CD1c-positive myeloid dendritic cell (primary cell): ENCODE measurements at regions not wholly inside any gene's neighbourhood (a gene's known extent, or its start where the extent isn't known, plus 50 kb on each side); places are given as distances from the start of the nearest gene placed in this dataset.

ENCODE experiments used
- DNase-seq: peaks from one replicate; pipeline ENCODE4 v3.0.0-alpha.2; 2016; ENCODE audit errors: extremely low spot score

DNA sequence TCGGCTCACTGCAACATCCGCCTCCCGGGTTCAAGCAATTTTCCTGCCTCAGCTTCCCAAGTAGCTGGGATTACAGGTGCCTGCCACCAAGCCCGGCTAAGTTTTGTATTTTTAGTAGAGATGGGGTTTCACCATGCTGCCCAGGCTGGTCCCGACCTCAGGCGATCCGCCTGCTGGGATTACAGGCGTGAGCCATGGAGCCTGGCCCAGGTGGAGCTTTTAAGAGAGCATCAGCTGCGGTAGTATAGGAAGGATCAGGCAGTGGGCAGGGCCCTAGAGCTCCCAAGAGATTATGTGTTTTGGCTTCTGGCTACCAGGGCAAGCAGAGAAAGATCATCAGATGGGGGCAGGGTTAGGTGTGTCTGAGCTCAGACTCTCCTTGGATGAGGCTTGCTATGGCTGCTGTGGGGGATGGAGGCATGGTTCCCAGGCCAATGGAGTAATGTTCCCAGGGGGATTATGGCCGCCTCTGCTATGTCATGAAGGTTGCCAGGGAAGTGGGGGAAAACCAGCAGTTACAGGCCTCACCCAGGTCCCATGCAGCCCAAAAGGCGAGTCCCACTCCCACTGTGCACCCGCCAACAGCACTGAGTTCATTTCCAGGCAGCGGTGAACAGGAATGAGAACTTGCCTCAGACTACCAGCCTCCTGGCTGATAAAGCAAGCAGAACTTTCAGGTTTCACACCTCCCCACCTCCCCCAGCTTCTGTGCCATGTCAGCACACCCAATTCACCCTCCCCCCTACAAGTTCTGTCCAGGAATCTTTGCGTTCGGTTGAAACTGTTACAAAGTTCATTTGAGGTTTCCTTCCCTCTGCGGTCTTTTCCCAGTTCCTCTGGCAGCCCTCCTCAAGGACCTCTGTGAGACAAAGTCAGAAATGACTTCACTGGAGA is 507.6 kb downstream of the SPATA31D1 start:
- DNase-seq = no peak

DNA sequence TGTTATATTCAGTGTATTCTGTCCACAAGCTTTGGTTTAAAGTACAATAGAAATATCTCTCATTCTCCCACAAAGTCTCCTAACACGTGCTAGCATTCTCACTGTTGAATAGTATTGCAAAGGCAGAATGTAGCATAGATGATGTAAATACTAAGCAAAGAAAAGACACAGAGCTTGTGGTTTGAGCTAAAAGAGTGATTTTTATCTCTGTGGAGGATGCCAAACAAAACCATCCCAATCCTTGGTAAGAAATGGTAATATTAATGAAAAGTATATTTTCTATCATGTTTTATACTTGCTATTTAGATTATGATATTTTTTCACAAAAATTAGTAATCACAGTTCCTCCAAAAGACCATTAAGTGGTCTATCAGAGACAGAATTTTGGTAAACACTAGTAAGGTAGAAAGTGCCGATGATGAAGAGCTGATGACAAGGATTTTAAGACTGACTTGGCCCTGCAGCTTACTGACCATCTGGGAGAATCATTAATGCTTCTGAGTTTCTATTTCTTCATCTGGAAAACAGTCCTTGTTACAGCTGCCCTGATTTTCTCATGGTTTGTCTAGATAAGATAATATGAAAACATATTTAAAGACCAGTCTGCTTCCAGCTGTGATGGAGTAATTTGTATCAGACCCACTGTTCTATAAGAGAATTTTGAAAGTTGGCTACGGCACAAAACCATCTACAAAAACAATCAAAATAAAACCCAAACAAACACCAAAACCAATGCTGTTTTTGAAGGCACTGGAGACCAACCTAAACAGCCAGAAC is 510.2 kb downstream of the SPATA31D1 start:
- DNase-seq = no peak

DNA sequence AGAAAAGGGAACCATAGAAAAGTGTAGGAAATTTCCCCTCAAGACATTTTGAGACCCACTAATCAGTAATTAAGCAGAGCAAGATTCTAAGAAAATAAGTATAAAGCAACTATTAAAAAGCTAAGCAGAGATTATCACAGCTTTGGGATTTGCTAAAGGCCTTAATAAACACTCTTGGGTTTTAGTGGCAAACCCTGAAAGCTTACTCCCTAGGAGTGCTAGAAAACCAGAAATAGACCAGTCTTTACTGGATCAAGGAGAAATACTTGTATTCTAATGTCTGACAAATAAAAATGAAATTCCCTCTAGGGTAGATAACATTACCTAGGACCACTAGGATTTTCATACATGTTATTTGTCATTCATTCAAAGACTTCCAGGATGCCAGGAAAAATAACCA is 510.8 kb downstream of the SPATA31D1 start:
- no peak for DNase-seq

DNA sequence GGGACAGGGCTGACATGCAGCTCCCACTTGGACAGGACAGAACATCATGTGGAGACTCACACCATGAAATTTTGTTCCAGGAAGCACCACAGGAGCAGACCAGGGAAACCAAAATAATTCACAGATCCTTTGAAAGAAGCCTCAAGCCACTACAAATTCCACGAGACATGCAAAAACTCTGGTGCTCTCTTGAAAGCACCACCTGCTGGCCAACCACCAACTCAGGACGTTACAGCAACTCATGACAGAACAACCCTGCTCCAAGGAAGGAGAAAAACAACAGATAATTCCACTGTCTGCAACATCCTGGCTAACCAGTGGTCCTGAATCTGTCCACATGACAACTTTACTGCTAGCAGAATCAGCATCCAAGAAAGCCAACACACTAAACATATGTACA is 516.0 kb downstream of the SPATA31D1 start:
- DNase-seq = no peak

DNA sequence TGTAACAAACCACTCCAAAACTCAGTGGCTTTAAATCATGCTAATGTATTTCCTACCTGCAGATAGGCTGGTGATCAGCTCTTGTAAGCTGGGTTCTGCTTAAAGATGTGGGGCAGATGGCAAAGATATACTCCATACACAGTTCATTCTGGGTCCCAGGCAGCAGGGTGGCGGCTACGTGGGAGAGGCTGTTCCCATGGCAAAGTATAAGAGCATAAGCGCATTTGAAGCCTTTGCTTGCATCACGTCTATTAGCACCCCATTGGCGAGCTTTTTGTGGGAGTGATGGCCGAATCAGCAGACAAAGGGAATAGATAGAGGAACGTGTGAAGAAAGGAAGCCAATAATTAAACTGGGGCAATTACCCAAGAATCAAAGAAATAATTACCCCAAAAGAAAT is 523.1 kb downstream of the SPATA31D1 start:
- DNase-seq = no peak

DNA sequence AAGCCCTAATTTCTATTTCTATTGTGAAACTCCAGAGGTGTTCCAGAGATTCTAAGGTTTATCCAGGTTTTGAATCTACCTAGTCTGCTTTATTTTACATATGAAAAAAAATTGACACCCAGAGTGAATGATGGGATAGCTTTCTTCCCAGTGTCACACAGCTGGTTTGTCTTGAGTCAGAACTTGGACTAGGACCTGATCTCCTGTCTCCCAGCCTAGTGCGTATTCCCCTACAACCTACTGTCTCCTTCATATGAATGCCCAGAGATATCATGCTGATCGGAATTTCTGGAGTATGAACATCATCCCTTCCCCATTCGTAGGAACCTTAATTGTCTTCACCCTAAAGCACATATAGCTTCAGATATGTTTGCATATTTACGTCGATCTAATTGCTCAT is 524.2 kb downstream of the SPATA31D1 start:
- no peak for DNase-seq

DNA sequence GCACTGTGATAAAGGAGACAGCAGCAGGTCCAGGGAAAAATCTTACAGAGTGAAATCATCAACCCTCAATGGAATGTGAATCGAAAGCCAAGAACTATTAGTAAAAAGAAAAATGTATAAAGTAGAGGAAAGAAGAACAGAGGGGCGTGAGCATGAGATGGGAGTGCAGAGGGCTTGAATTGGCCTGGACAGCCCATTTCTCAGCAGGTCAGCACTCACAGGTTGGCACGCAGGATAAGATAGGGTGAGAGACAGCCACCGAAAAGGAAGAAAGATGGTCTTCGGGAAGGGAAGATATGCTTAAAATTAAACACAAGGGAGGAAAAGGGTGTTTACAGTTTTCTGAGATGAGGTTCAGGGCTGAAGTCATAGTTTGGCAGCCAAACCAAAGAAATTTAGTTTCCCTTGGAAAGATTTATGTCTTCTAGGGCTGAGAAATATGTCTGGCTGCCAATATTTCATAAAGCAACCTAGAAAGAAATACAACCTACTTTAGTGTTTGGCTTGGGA is 524.7 kb downstream of the SPATA31D1 start:
- DNase-seq = no peak

DNA sequence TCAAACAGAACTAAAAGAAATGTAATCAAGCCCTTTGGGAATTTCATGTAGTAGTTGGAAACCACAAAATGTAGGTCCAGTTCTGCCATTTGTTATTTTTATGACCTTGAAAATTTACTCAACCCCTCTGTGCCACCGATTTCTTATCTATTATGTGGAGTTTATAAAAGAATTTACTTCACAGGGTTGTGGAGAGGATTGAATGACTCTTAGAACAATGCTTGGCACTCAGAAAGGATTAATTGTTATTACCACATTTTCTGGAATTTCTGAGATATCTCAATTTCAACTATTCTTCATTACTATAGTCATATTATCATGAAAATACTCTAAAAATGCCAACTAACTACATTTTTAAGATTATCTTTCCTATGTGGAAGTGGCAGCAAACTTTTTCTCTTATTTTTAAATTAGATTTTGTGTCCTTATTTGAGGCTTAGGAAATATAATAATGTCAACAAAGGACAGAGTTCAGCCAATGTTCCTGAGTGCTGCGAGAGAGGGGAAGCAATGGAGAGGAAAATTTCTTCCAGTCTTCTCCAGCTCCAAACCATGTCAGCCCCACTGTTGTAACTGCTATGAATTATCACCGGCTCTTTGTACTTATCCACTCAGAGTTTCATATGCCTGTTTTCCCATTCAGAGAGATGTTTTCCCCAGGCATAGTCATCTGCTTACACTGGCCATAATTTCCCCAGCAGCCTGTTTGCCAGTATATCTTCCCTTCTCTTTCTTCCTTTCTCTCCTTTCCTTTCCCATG is 525.6 kb downstream of the SPATA31D1 start:
- DNase-seq = no peak

DNA sequence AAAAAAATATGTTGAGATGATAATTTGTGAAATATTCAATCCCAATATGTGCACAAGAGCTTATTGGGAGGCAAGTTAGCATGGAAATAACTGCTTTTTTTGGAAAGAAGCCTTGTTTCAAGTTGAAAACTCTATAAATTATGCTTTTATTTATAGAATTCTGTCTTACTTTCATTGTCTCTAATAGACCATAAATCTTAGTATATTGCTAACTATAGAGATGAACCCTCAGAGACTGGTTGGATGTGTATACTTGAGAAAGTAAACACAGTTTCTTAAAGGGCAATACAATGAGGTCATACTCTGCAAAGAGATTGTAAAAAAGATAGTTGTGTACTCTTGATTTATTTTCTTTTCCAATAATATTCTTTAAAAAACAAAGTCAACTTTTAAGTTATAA is 530.3 kb downstream of the SPATA31D1 start:
- DNase-seq = no peak

DNA sequence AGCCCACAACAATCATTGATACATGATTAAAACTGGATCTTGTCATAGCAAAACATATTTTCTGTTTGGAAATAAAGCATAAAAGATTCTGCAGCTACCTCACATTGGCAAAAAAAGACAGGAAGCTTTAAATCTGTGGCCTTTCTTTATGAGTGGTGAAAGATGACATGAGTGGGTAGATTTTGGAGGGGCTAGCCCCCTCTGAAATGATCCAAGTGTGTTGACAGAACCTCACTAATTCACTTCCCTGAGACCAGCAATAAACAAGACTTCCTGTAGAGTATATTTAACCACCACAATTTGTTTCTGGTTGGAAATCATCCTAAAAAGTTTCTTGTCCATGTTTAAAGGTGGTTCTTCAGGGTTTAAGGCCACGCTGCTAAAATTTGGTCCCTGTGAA is 530.8 kb downstream of the SPATA31D1 start:
- DNase-seq = no peak

DNA sequence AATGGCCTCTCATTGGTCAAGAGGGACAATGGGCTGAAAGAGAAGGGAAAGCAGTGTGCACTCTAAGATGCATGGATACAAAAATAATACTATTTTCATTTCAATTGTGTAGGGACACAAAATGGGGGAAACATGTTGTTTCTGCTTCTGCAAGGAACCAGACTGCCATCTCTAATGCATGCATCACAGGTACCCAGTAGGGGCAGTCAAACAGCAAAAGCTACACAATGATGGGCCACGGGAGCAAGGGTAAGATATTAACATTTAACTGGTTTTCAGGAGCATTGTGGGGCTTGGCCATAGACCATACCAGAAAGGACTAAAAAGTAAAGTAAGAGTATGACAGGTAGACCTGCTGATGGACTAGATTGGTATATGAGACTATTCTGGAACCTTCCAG is 535.8 kb downstream of the SPATA31D1 start:
- no peak for DNase-seq

DNA sequence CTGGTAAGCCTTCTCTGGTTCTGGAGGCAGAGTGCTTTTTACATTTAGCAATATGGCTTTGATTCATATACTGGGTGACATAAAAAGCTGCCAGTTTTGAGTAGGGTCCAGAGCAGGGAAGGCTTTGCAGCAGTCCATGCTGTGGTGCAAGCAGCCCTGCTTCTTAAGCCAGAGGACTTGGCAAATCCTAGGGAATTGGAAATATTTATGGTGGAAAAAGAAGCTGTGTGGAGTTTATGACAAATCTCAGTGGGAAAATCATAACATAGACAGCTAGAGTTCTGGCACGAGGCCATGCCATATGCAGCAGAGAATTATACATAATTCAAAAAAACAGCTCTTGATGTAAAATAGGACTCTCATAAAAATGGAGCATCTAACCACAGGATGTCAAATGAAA is 536.4 kb downstream of the RASEF start:
- DNase-seq = no peak

DNA sequence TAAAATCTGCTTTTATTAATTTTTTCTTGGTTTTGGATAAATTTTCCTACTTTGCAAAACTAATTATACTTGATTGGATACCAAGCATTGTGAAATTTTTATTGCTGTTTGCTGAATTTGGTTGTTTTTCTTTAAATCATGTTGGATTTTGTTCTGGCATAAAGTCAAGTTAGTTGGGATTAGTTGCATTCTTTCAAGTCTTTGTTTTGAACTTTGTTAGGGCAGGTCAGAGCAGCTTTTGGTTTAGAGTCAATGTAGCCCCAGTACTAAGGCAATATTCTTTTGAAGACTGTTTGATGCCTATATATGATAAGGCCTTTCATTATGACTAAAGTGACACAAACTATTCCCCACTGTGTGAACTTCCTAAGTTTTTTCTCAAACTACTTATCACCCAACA is 531.1 kb downstream of the RASEF start:
- DNase-seq = no peak

DNA sequence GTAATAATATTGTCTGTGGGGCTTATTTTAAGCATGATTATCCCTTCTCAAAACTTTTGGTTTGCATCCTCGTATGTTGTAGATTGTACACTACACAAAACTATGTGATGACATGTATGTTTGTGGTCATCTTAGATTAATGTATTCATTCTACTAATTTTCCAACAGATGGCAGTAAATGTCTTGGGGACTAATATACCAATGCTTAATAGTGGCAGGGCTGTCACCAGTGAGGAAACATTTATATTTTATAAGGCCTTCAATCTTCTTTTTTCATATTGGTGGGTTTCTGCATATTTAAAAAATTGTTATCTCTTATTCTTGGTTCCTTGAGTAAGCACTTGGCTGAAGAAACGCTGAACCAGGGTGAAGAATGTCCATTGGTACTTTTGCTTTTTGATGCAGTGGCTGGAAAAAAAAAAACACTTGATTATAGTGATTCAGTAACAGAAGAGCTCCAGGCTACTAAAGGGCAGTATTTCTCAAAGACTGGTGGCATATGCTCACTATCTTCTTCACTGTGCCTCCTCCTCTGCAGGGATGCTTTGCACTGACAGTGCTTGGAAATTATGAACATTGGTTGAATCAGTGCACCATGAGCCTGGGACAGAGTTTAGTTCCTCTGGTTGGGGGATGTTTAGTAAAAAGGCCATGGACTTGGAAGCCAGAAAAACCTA is 530.3 kb downstream of the RASEF start:
- no peak for DNase-seq

DNA sequence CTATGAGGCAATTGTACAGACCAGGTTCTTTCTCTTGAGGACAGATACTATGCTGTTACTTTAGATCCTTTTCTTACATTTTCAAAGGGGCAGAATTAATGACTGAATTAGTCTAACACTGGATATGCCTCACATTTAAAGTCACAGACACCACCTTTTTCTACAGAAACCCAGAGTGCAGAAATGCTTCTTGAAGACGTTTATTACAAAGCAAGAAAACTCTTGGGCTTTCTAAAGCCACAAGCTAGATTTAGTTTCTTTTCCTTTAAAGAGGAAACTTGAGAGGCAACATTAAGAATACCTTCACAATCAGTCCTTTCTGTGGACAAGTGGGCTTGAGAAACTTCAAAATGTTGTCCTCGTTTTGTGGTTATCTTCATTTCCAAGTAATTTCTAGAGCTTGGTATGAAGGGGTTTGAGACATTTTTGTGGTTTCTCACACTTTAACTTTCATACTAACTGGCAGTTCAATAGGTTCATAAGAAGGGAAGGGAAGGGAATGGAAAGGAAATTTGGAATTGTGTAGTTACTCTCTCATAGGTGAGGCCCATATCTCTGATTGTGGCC is 527.4 kb downstream of the RASEF start:
- no peak for DNase-seq

DNA sequence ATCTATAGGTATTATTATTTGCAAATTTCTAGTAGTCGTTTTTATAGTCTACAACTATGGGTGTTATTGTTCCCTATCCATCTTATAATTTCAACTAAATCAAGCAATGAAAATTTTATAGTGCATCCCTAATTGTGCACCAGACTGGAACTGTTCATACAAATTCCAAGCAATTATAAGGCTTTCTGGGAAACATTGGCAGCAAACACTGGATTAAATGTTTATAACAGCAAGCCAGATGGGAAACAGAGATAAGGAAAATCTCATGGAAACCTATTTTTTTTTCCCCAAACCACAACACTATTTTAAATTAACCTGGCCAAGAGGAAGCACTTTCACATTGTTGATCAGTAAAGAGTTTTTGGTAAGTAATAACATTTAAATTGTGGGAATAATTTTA is 524.3 kb downstream of the RASEF start:
- no peak for DNase-seq

DNA sequence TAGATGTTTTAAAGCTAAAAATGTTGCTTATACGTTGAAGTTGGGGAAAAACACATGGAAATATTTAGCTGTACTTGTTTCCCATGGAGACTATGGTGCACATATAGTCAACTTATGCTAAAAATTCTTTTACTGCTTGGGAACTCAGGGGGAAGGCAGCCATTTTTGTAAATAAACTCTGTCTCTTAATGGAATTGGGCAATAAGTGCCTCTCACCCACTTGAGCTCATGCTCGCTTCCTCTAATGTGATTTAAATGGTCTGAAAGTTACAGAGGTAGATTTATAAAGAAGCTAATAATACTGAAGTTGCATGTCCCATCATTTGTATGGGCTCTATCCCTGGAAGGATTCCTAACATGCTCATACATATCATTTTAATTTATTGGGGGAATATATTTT is 523.8 kb downstream of the RASEF start:
- DNase-seq = peak; percentile 30

DNA sequence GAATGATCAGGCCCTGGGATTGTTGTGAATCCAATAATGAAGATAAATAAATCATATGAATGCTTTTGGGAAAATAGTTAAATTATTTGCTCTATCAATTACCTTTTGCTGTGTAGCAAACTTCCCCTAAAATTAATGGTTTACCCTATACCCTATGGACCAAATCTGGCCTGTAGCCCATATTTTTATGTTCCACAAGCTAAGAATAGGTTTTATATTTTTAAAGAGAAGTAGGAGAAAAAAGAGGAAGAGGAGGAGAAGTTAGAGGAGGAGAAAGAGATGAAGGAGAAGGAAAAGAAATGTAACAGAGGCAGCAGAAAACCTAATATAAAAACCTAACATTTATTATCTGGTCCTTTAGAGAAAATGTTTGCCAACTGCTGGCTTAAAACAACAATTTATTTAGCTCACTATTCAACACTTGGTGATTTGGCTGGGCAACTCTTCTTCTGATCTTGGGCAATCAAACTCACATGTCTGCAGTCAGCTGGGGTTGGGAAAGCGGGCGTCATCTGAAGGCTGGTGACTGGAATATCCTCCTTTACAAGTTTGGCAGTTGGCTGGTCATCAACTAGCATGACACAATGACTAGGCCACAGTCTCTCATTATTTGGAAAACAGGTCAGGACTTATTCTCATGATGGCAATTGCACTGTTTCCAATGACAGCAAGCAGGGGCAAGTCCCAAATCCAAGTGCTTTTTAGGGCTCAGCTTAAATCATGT is 522.9 kb downstream of the RASEF start:
- DNase-seq = peak; percentile 62

DNA sequence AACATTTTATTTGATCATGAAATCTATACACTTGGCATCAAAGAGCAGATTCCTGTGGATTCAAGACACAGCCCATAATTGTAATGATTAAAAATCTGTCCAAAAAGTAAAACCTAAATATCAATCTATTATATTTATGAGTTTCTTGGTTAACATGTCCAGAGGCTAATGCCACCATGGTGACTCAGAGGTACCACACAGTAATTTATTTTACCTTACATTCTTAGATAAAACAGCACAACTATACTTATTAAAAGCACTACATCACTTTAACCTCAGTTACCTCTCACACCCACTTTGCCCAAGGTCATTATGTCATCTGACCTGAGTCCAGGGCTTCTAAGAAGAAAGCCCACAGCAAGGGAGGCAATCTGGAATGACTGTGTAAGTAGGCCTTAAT is 519.2 kb downstream of the RASEF start:
- DNase-seq = no peak

DNA sequence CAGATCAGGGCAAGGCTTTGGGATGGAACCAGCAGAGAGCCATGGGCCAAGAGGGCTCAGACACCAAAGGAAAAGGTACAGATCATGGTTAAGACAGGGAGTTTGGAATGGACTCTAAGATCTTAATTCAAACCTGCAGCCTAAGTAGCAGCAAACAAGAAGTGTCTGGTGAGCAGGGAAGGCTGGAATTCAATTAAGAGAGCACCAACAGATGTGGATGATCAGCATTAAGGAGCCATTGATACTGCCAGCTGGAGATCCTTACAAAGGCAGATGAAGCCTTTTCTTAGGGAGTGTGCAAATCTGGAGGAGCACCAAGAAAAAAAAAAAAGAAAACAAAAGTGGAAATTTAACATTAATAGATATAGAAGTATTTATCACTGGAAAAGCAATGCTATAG is 516.8 kb downstream of the RASEF start:
- DNase-seq = no peak

DNA sequence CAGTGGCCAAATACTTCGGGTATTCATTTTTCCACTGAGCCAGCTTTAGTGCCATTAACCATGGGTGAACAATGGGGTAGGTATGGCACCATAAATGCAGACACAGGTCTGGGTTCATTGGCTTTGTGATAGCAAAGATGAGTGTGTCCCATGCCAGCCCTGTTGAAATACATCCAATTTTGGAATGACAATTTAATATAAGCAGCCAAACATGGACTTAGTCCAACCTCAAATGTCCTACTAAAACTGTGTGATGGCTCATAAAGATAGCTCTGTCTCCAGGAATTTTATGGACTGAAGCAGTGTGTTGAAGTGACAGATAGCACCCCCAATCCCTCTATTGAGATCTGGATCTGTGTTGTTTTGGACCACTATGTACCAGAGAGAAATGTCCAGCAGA is 514.9 kb downstream of the RASEF start:
- no peak for DNase-seq
